PC-9 (cell line): ENCODE measurements at regions not wholly inside any gene's neighbourhood (a gene's known extent, or its start where the extent isn't known, plus 50 kb on each side); places are given as distances from the start of the nearest gene placed in this dataset.

Experiments used
- CTCF ChIP-seq: fragments of 200-600 bp; sonication (generic); conservative IDR thresholded peaks from 2 replicates; pipeline ENCODE4 v1.6.1; 2017; ENCODE audit warnings: mixed run types, antibody characterized with exemption, mild to moderate bottlenecking, moderate library complexity
- EZH2 ChIP-seq: fragments of 200-600 bp; sonication (generic); IDR thresholded peaks from 2 replicates; pipeline ENCODE4 v1.8.0; 2017; ENCODE audit warnings: antibody characterized with exemption, low read depth

DNA sequence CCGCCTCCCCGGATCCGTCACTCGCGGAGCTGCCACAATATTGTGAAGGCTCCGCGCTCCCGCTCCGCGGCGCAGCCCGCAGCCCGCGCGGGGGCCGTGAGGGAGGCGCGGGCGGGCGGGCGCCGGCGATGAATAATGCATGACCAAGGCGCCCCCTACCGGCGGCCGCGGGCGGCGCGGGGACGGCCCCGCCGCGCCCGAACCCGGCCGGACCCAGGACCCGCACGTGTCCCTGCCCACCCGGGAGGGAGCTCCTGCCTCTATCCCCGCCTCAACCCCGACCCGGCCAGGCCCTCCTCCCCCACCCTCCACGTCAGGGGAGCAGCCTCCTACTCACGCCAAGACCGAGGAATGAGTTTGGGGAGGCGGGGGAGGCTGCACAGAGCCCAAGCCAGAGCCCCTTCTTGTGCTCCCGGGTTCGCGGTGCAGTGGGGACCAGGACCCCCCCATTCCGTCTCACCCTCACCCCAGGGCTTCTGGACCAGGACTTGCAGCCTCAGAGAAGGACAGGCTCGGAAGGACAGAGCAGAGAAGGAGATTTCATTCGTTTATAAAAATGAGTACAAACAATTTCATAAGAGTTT lies 70.8 kb upstream of the CASZ1 start:
- peak; percentile 51; the same call in 1 of the 2 replicates for TF ChIP-seq CTCF
- no peak for TF ChIP-seq EZH2
